Left renal pelvis (tissue), 4 donors: ENCODE measurements at regions not wholly inside any gene's neighbourhood (a gene's known extent, or its start where the extent isn't known, plus 50 kb on each side); places are given as distances from the start of the nearest gene placed in this dataset.

ENCODE experiments used
- DNase-seq, 4 donors: peaks; one replicate each; pipeline ENCODE4 v3.0.0-alpha.2; 2013; ENCODE audit warnings: low read depth in 4 of 4, low spot score in 3 of 4

GRCh38 chr19:16000024-16000663, 51.3 kb downstream of the OR10H4 start:
- DNase-seq: no peak

- DNase-seq: peak in 2 of 4 donors; percentile 5 to 7
Measured at GRCh38 chr19:16001481-16002312, 52.9 kb downstream of the OR10H4 start.

- no peak for DNase-seq
Measured at GRCh38 chr19:16002406-16003384, 53.9 kb downstream of the OR10H4 start.

- DNase-seq: no peak
Measured at GRCh38 chr19:16003391-16003790, 54.6 kb downstream of the OR10H4 start.

GRCh38 chr19:16005925-16006324, 57.1 kb downstream of the OR10H4 start:
- no peak for DNase-seq

GRCh38 chr19:16012552-16012951, 63.7 kb upstream of the TPM4 start:
- no peak for DNase-seq

- no peak for DNase-seq
Measured at GRCh38 chr19:16013181-16013850, 63.0 kb upstream of the TPM4 start.

- no peak for DNase-seq
Measured at GRCh38 chr19:16013851-16014840, 62.1 kb upstream of the TPM4 start.

- no peak for DNase-seq
Measured at GRCh38 chr19:16014923-16015804, 61.1 kb upstream of the TPM4 start.

- no peak for DNase-seq
Measured at GRCh38 chr19:16015805-16016173, 60.5 kb upstream of the TPM4 start.

GRCh38 chr19:16016226-16017137, 59.8 kb upstream of the TPM4 start:
- DNase-seq: no peak

GRCh38 chr19:16017138-16017490, 59.2 kb upstream of the TPM4 start:
- no peak for DNase-seq

- DNase-seq: no peak
Measured at GRCh38 chr19:16018106-16018755, 58.1 kb upstream of the TPM4 start.

- no peak for DNase-seq
Measured at GRCh38 chr19:16018801-16019551, 57.3 kb upstream of the TPM4 start.

- no peak for DNase-seq
Measured at GRCh38 chr19:16019691-16020448, 56.4 kb upstream of the TPM4 start.
